ENCODE measurements at regions not wholly inside any gene's neighbourhood (a gene's known extent, or its start where the extent isn't known, plus 50 kb on each side); places are given as distances from the start of the nearest gene placed in this dataset.
A peak's percentile ranks its signal among the peaks of the same experiment; 100 is the strongest.
"Not testable (repeated sequence)": the region's sequence is repeated elsewhere in the genome, so short reads cannot be mapped to it uniquely, and the experiment has no call there.

GRCh38 chr14:86414146-86414545, 884.2 kb downstream of the FLRT2 start:
- no peak for DNase-seq
- intact Hi-C loops (cut with DNase I) = no loop called here

GRCh38 chr14:86404989-86405649, 875.2 kb downstream of the FLRT2 start:
- intact Hi-C loops (cut with DNase I) = no loop called here
- DNase-seq = no peak

- no peak for DNase-seq
- intact Hi-C loops (cut with DNase I) = no loop called here
Observed at GRCh38 chr14:86404425-86404824, 874.5 kb downstream of the FLRT2 start.

GRCh38 chr14:86402545-86402944, 872.6 kb downstream of the FLRT2 start:
- no peak for DNase-seq
- intact Hi-C loops (cut with DNase I) = no loop called here

- peak in 2 of 10 donors; percentile 22 to 61 for DNase-seq
- intact Hi-C loops (cut with DNase I) = no loop called here
Observed at GRCh38 chr14:86391085-86391484, 861.1 kb downstream of the FLRT2 start.

GRCh38 chr14:86388216-86388615, 858.3 kb downstream of the FLRT2 start:
- intact Hi-C loops (cut with DNase I) = no loop called here
- DNase-seq = no peak

GRCh38 chr14:86373886-86374285, 843.9 kb downstream of the FLRT2 start:
- DNase-seq = no peak
- intact Hi-C loops (cut with DNase I) = no loop called here

GRCh38 chr14:86372402-86372801, 842.5 kb downstream of the FLRT2 start:
- no peak for DNase-seq
- intact Hi-C loops (cut with DNase I) = no loop called here

- DNase-seq = peak in 2 of 10 donors; percentile 50 to 71
- intact Hi-C loops (cut with DNase I) = no loop called here
Observed at GRCh38 chr14:86364634-86365033, 834.7 kb downstream of the FLRT2 start.

GRCh38 chr14:86363576-86363975, 833.6 kb downstream of the FLRT2 start:
- intact Hi-C loops (cut with DNase I) = no loop called here

GRCh38 chr14:86363047-86363446, 833.1 kb downstream of the FLRT2 start:
- DNase-seq = no peak
- intact Hi-C loops (cut with DNase I) = no loop called here

More at GRCh38 chr14:86363576-86363975, 833.6 kb downstream of the FLRT2 start:
- DNase-seq = peak in 1 of 10 donors; percentile 45

GRCh38 chr14:86357876-86358275, 827.9 kb downstream of the FLRT2 start:
- intact Hi-C loops (cut with DNase I) = no loop called here
- DNase-seq = no peak

GRCh38 chr14:86357119-86357518, 827.2 kb downstream of the FLRT2 start:
- DNase-seq = no peak

GRCh38 chr14:86346818-86347384, 817.0 kb downstream of the FLRT2 start:
- intact Hi-C loops (cut with DNase I) = no loop called here
- DNase-seq = no peak

More at GRCh38 chr14:86357119-86357518, 827.2 kb downstream of the FLRT2 start:
- intact Hi-C loops (cut with DNase I) = no loop called here

GRCh38 chr14:86334355-86334754, 804.4 kb downstream of the FLRT2 start:
- intact Hi-C loops (cut with DNase I) = no loop called here
- no peak for DNase-seq

- intact Hi-C loops (cut with DNase I) = no loop called here
- no peak for DNase-seq
Observed at GRCh38 chr14:86333493-86333892, 803.5 kb downstream of the FLRT2 start.

GRCh38 chr14:86331341-86331740, 801.4 kb downstream of the FLRT2 start:
- intact Hi-C loops (cut with DNase I) = no loop called here
- DNase-seq = no peak

GRCh38 chr14:86321151-86321550, 791.2 kb downstream of the FLRT2 start:
- intact Hi-C loops (cut with DNase I) = no loop called here
- DNase-seq = no peak

GRCh38 chr14:86312154-86312665, 782.3 kb downstream of the FLRT2 start:
- DNase-seq = peak in 2 of 10 donors; percentile 51 to 57
- intact Hi-C loops (cut with DNase I) = not testable (repeated sequence)

GRCh38 chr14:86311151-86311550, 781.2 kb downstream of the FLRT2 start:
- intact Hi-C loops (cut with DNase I) = no loop called here
- no peak for DNase-seq

- intact Hi-C loops (cut with DNase I) = no loop called here
- DNase-seq = no peak
Observed at GRCh38 chr14:86310611-86311010, 780.7 kb downstream of the FLRT2 start.

- intact Hi-C loops (cut with DNase I) = no loop called here
- DNase-seq = no peak
Observed at GRCh38 chr14:86310148-86310547, 780.2 kb downstream of the FLRT2 start.

Measured in posterior cingulate gyrus (tissue), 11 donors.